Panc1 (cell line): ENCODE measurements at regions not wholly inside any gene's neighbourhood (a gene's known extent, or its start where the extent isn't known, plus 50 kb on each side); places are given as distances from the start of the nearest gene placed in this dataset.

Experiments used
- ATAC-seq: fragments of 200-7000 bp; cut with Tn5 transposase; 2 replicates; pipeline ENCODE4 v1.9.1; 2020; ENCODE audit warnings: mild to moderate bottlenecking, moderate library complexity
- BruUV-seq: library from RNA; stranded (reverse); fragments of 400-500 nt; replicated peaks from 2 replicates; lab custom pipeline; 2021; lab: Mats Ljungman, UMichigan
- CTCF ChIA-PET: fragments of 300-600 bp; sonication (Branson Sonifier 250); formaldehyde crosslinking; loops from one replicate; lab custom pipeline; 2022; ENCODE audit warnings: antibody characterized with exemption; lab: Charles Lee
- POLR2A ChIA-PET: fragments of 300-600 bp; sonication (Branson Sonifier 250); formaldehyde crosslinking; loops from one replicate; lab custom pipeline; 2022; ENCODE audit warnings: antibody characterized with exemption; lab: Charles Lee
- DNase-seq: peaks from one replicate; pipeline ENCODE4 v3.0.0-alpha.2; 2010; ENCODE audit warnings: low read depth, low spot score
- H3K27ac ChIP-seq: 2 replicates; pipeline ENCODE4 v1.5.1; 2011; ENCODE audit warnings: mild to moderate bottlenecking, low read length, inconsistent platforms
- H3K27me3 ChIP-seq: fragments of 200-500 bp; sonication (Bioruptor generic); 2 replicates; pipeline ENCODE4 v1.6.0; 2014; ENCODE audit warnings: low read length, inconsistent platforms; ENCODE audit not compliant: control insufficient read depth, insufficient read depth
- H3K36me3 ChIP-seq: fragments of 200-500 bp; sonication (Bioruptor generic); 2 replicates; pipeline ENCODE4 v1.5.1; 2014; ENCODE audit warnings: inconsistent platforms, mild to moderate bottlenecking, low read length, moderate library complexity; ENCODE audit not compliant: control insufficient read depth, insufficient read depth
- H3K4me1 ChIP-seq: 2 replicates; pipeline ENCODE4 v1.5.1; 2011; ENCODE audit warnings: inconsistent platforms, mild to moderate bottlenecking, low read length, moderate library complexity; ENCODE audit not compliant: control insufficient read depth, insufficient read depth
- H3K4me3 ChIP-seq, 2 experiments: 2 replicates each; pipeline ENCODE4 v1.5.1; 2011 to 2012; ENCODE audit warnings: low read depth in 2 of 2, low read length in 2 of 2, mild to moderate bottlenecking in 2 of 2, inconsistent platforms in 1 of 2, moderate library complexity in 1 of 2
- H3K9me3 ChIP-seq: fragments of 200-500 bp; sonication (Bioruptor generic); 2 replicates; pipeline ENCODE4 v1.5.1; 2014; ENCODE audit warnings: low read depth, mild to moderate bottlenecking, inconsistent platforms, low read length, moderate library complexity; ENCODE audit not compliant: control insufficient read depth, insufficient read depth
- CTCF ChIP-seq: fragments of 450-650 bp; IDR thresholded peaks from 2 replicates; pipeline ENCODE4 v1.5.1; 2017; ENCODE audit warnings: mild to moderate bottlenecking
- POLR2AphosphoS5 ChIP-seq: IDR thresholded peaks from 2 replicates; pipeline ENCODE4 v1.6.1; 2012; ENCODE audit warnings: mild to moderate bottlenecking, low read depth, low read length, moderate library complexity
- REST ChIP-seq, 2 experiments: IDR thresholded peaks; 2 replicates each; pipeline ENCODE4 v1.6.1; 2011 to 2012; ENCODE audit warnings: low read depth in 2 of 2, control low read depth in 1 of 2, low read length in 1 of 2, mild to moderate bottlenecking in 1 of 2, moderate library complexity in 1 of 2; ENCODE audit not compliant: insufficient read depth in 1 of 2
- SIN3A ChIP-seq: IDR thresholded peaks from 2 replicates; pipeline ENCODE4 v1.6.1; 2012; ENCODE audit warnings: low read depth, mild to moderate bottlenecking, low read length, moderate library complexity, borderline replicate concordance; ENCODE audit not compliant: insufficient read depth
- TCF7L2 ChIP-seq: IDR thresholded peaks from 2 replicates; pipeline ENCODE4 v1.6.1; 2011; ENCODE audit warnings: mild to moderate bottlenecking, low read depth, low read length, inconsistent platforms
- in situ Hi-C: cut with HindIII; loops from 2 replicates; pipeline ENCODE4 v1.10.0; 2016; ENCODE audit warnings: low sequenced_read_pairs, low pct_unique_long_range_greater_than_20kb
- intact Hi-C: fragments of 100-400 bp; cut with micrococcal nuclease; formaldehyde crosslinking; loops from one replicate; pipeline ENCODE4 v1.10.0; 2022; ENCODE audit not compliant: unreplicated experiment

DNA sequence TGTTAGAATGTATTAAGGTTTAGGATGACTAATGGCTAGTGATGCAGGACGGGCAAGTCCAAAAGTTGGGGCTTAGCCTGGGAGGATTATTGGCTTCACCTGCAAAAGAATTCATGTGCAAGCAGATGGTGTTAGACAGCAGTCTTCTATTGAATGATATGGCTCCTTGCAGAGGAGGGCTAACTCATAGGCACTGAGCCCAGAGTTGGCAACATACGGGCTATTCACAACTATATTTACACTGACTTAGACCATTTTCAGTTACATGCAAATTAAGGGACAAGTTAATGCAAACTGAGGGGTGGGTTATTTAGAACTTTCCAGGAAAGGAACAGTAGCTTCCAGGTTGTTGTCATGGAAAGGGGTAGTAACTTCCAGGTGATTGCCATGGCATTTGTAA, 1017.1 kb upstream of the EEF2KMT start:
- no peak for DNase-seq
- H3K27ac ChIP-seq, result no peak overlapping the region
- no peak overlapping the region for H3K4me3 ChIP-seq
- no peak for TF ChIP-seq REST (IDR thresholded peaks at IDR 0.05; ENCODE audit: insufficient read depth in 1 of 2, low read depth in 2 of 2, low read length in 1 of 2)
- no peak for TF ChIP-seq TCF7L2
- no peak for TF ChIP-seq SIN3A
- no peak for TF ChIP-seq CTCF
- no peak for TF ChIP-seq POLR2AphosphoS5
- no peaks in the 10 kb centered on the region for H3K4me1 ChIP-seq
- in situ Hi-C loops (no loop called here), intact Hi-C loops (no loop called here)
- ChIA-PET POLR2A (no interaction called here), CTCF (no interaction called here)
- H3K36me3 ChIP-seq, result no peaks in the 10 kb centered on the region
- no TSS peak for BruUV-seq
- ATAC-seq, result no peak
- H3K9me3 ChIP-seq, result no peaks in the 10 kb centered on the region
- no peaks in the 10 kb centered on the region for H3K27me3 ChIP-seq

GRCh38 chr16:6113749-6114148, 1016.2 kb upstream of the EEF2KMT start:
- H3K9me3 ChIP-seq, result no peaks in the 10 kb centered on the region
- ChIA-PET POLR2A (no interaction called here), CTCF (no interaction called here)
- ATAC-seq (no peak), DNase-seq (no peak)
- in situ Hi-C loops (no loop called here), intact Hi-C loops (no loop called here)
- no TSS peak for BruUV-seq
- no peak overlapping the region for H3K4me3 ChIP-seq
- H3K27me3 ChIP-seq, result no peaks in the 10 kb centered on the region
- H3K36me3 ChIP-seq, result no peaks in the 10 kb centered on the region
- no peak overlapping the region for H3K27ac ChIP-seq
- no peak for TF ChIP-seq SIN3A
- no peak for TF ChIP-seq POLR2AphosphoS5
- TF ChIP-seq CTCF, result no peak
- TF ChIP-seq TCF7L2, result no peak
- no peak for TF ChIP-seq REST (IDR thresholded peaks at IDR 0.05; ENCODE audit: insufficient read depth in 1 of 2, low read depth in 2 of 2, low read length in 1 of 2)
- H3K4me1 ChIP-seq, result no peaks in the 10 kb centered on the region
